ENCODE measurements at regions not wholly inside any gene's neighbourhood (a gene's known extent, or its start where the extent isn't known, plus 50 kb on each side); places are given as distances from the start of the nearest gene placed in this dataset.

GRCh38 chr14:98976271-98976670 lies 295.7 kb downstream of the BCL11B start:
- Histone ChIP-seq H3K4me1 (no peaks in the 10 kb centered on the region), H3K4me3 (ENCODE audit: low read depth, low read length) (no peak overlapping the region), H2AFZ (no peak overlapping the region), H3K36me3 (ENCODE audit: control insufficient read depth, insufficient read depth, low read length) (no peaks in the 10 kb centered on the region), H3K79me2 (no peaks in the 10 kb centered on the region), H3K9ac (no peak overlapping the region), H3K9me3 (ENCODE audit: control insufficient read depth, low read length) (no peaks in the 10 kb centered on the region), H3K4me2 (ENCODE audit: low read length) (no peak overlapping the region), H3K27me3 (ENCODE audit: control insufficient read depth, insufficient read depth, low read length) (no peaks in the 10 kb centered on the region), H3K27ac (no peak overlapping the region)
- no peak for TF ChIP-seq CTCF (IDR thresholded peaks at IDR 0.05)

GRCh38 chr14:98977451-98977850 lies 294.5 kb downstream of the BCL11B start:
- no peak overlapping the region for H2AFZ ChIP-seq
- TF ChIP-seq CTCF (IDR thresholded peaks at IDR 0.05): no peak

GRCh38 chr14:98982986-98983385 lies 289.0 kb downstream of the BCL11B start:
- no peak overlapping the region for H3K4me3 ChIP-seq (ENCODE audit: low read depth, low read length)
- no peaks in the 10 kb centered on the region for H3K36me3 ChIP-seq (ENCODE audit: control insufficient read depth, insufficient read depth, low read length)
- no peak overlapping the region for H3K4me2 ChIP-seq (ENCODE audit: low read length)
- no peaks in the 10 kb centered on the region for H3K4me1 ChIP-seq
- H3K9ac ChIP-seq: no peak overlapping the region
- no peak overlapping the region for H2AFZ ChIP-seq
- H3K27ac ChIP-seq: no peak overlapping the region
- no peaks in the 10 kb centered on the region for H3K79me2 ChIP-seq
- no peak for TF ChIP-seq CTCF (IDR thresholded peaks at IDR 0.05)
- no peaks in the 10 kb centered on the region for H3K27me3 ChIP-seq (ENCODE audit: control insufficient read depth, insufficient read depth, low read length)
- H3K9me3 ChIP-seq (ENCODE audit: control insufficient read depth, low read length): no peaks in the 10 kb centered on the region

More at GRCh38 chr14:98977451-98977850, 294.5 kb downstream of the BCL11B start:
- Histone ChIP-seq H3K9ac (no peak overlapping the region), H3K27me3 (ENCODE audit: control insufficient read depth, insufficient read depth, low read length) (no peaks in the 10 kb centered on the region), H3K27ac (no peak overlapping the region), H3K9me3 (ENCODE audit: control insufficient read depth, low read length) (no peaks in the 10 kb centered on the region), H3K4me2 (ENCODE audit: low read length) (no peak overlapping the region), H3K4me1 (no peaks in the 10 kb centered on the region), H3K79me2 (no peaks in the 10 kb centered on the region), H3K36me3 (ENCODE audit: control insufficient read depth, insufficient read depth, low read length) (no peaks in the 10 kb centered on the region), H3K4me3 (ENCODE audit: low read depth, low read length) (no peak overlapping the region)

GRCh38 chr14:98984027-98984718 lies 287.8 kb downstream of the BCL11B start:
- H3K27ac ChIP-seq: no peak overlapping the region
- H3K4me1 ChIP-seq: no peaks in the 10 kb centered on the region

More at GRCh38 chr14:98984027-98984718, 287.8 kb downstream of the BCL11B start:
- no peaks in the 10 kb centered on the region for H3K79me2 ChIP-seq
- no peak for TF ChIP-seq CTCF (IDR thresholded peaks at IDR 0.05)
- no peak overlapping the region for H3K9ac ChIP-seq
- H3K36me3 ChIP-seq (ENCODE audit: control insufficient read depth, insufficient read depth, low read length): no peaks in the 10 kb centered on the region
- no peak overlapping the region for H3K4me3 ChIP-seq (ENCODE audit: low read depth, low read length)
- no peak overlapping the region for H3K4me2 ChIP-seq (ENCODE audit: low read length)
- no peak overlapping the region for H2AFZ ChIP-seq
- no peaks in the 10 kb centered on the region for H3K9me3 ChIP-seq (ENCODE audit: control insufficient read depth, low read length)
- H3K27me3 ChIP-seq (ENCODE audit: control insufficient read depth, insufficient read depth, low read length): no peaks in the 10 kb centered on the region
